WTC11 (cell line): ENCODE measurements at regions not wholly inside any gene's neighbourhood (a gene's known extent, or its start where the extent isn't known, plus 50 kb on each side); places are given as distances from the start of the nearest gene placed in this dataset.

Experiments used
- ATAC-seq: fragments of 200-7000 bp; cut with Tn5 transposase; 2 replicates; pipeline ENCODE4 v1.10.0; 2021; ENCODE audit warnings: mild to moderate bottlenecking, moderate library complexity
- CTCF ChIA-PET: fragments of 300-600 bp; sonication (Branson Sonifier 250); formaldehyde crosslinking; loops from one replicate; lab custom pipeline; 2021; ENCODE audit warnings: antibody characterized with exemption; lab: Charles Lee
- POLR2A ChIA-PET: fragments of 350-600 bp; sonication (Branson Sonifier 250); formaldehyde crosslinking; loops from one replicate; lab custom pipeline; 2021; ENCODE audit warnings: antibody characterized with exemption; lab: Charles Lee
- DNase-seq: peaks from one replicate; pipeline ENCODE4 v3.0.0; 2021; ENCODE audit warnings: low spot score
- H3K27ac Mint-ChIP-seq: 2 replicates; pipeline ENCODE4 v1.8.0; 2021; ENCODE audit warnings: mixed read lengths
- H3K27me3 Mint-ChIP-seq: 2 replicates; pipeline ENCODE4 v1.8.0; 2021; ENCODE audit warnings: low read depth, mild to moderate bottlenecking, moderate library complexity, mixed read lengths
- H3K36me3 Mint-ChIP-seq: 2 replicates; pipeline ENCODE4 v1.8.0; 2021; ENCODE audit warnings: mixed read lengths
- H3K4me1 Mint-ChIP-seq: 2 replicates; pipeline ENCODE4 v1.8.0; 2022; ENCODE audit warnings: mixed read lengths
- H3K4me3 Mint-ChIP-seq: 2 replicates; pipeline ENCODE4 v1.8.0; 2021; ENCODE audit warnings: mild to moderate bottlenecking, moderate library complexity, mixed read lengths
- H3K9me3 Mint-ChIP-seq: 2 replicates; pipeline ENCODE4 v1.8.0; 2021; ENCODE audit warnings: mixed read lengths
- EMX1 ChIP-seq: fragments of 250-450 bp; sonication (Bioruptor Pico); IDR thresholded peaks from 2 replicates; pipeline ENCODE4 v1.8.0; 2021; ENCODE audit warnings: mild to moderate bottlenecking
- ESRRA ChIP-seq: sonication (generic); formaldehyde crosslinking; IDR thresholded peaks from 2 replicates; pipeline ENCODE4 v1.8.1; 2022; ENCODE audit warnings: mild to moderate bottlenecking, missing genetic modification reagents, borderline replicate concordance
- GTF2I ChIP-seq: fragments of 250-450 bp; sonication (Bioruptor Pico); conservative IDR thresholded peaks from 2 replicates; pipeline ENCODE4 v1.4.0; 2021; ENCODE audit warnings: mild to moderate bottlenecking
- JAZF1 ChIP-seq: fragments of 250-450 bp; sonication (Bioruptor Pico); IDR thresholded peaks from 2 replicates; pipeline ENCODE4 v1.9.0; 2021; ENCODE audit warnings: moderate library complexity, mild to moderate bottlenecking, inconsistent platforms
- MXD4 ChIP-seq: fragments of 250-450 bp; sonication (Bioruptor Pico); IDR thresholded peaks from 2 replicates; pipeline ENCODE4 v1.8.0; 2021; ENCODE audit warnings: mild to moderate bottlenecking, moderate library complexity, borderline replicate concordance
- NR2C2 ChIP-seq: sonication (generic); formaldehyde crosslinking; IDR thresholded peaks from 2 replicates; pipeline ENCODE4 v1.8.0; 2022; ENCODE audit warnings: mild to moderate bottlenecking, missing genetic modification reagents
- OVOL2 ChIP-seq: fragments of 250-450 bp; sonication (Bioruptor Pico); IDR thresholded peaks from 2 replicates; pipeline ENCODE4 v1.9.0; 2021; ENCODE audit warnings: mild to moderate bottlenecking, borderline replicate concordance
- SMAD4 ChIP-seq: sonication (generic); formaldehyde crosslinking; IDR thresholded peaks from 2 replicates; pipeline ENCODE4 v1.8.0; 2022; ENCODE audit warnings: mild to moderate bottlenecking, missing genetic modification reagents
- ZNF121 ChIP-seq: sonication (generic); formaldehyde crosslinking; IDR thresholded peaks from 2 replicates; pipeline ENCODE4 v1.8.0; 2023; ENCODE audit warnings: missing genetic modification reagents
- TF ChIP-seq, protein P1 (sequence below): sonication (generic); formaldehyde crosslinking; IDR thresholded peaks from 2 replicates; pipeline ENCODE4 v1.8.1; 2023; ENCODE audit warnings: mild to moderate bottlenecking, missing genetic modification reagents, moderate library complexity
- TF ChIP-seq, protein P2 (sequence below): sonication (generic); formaldehyde crosslinking; conservative IDR thresholded peaks from 2 replicates; pipeline ENCODE4 v1.8.1; 2022; ENCODE audit warnings: mild to moderate bottlenecking, missing genetic modification reagents
- TF ChIP-seq, protein P3 (sequence below): sonication (generic); formaldehyde crosslinking; IDR thresholded peaks from 2 replicates; pipeline ENCODE4 v1.8.1; 2022; ENCODE audit warnings: missing genetic modification reagents, borderline replicate concordance
- TF ChIP-seq, protein P4 (sequence below): sonication (generic); formaldehyde crosslinking; IDR thresholded peaks from 2 replicates; pipeline ENCODE4 v1.8.0; 2023; ENCODE audit warnings: mild to moderate bottlenecking, missing genetic modification reagents
- TF ChIP-seq, protein P5 (sequence below): sonication (generic); formaldehyde crosslinking; conservative IDR thresholded peaks from 2 replicates; pipeline ENCODE4 v1.8.1; 2023; ENCODE audit warnings: mild to moderate bottlenecking, low read depth, missing genetic modification reagents, moderate library complexity

DNA sequence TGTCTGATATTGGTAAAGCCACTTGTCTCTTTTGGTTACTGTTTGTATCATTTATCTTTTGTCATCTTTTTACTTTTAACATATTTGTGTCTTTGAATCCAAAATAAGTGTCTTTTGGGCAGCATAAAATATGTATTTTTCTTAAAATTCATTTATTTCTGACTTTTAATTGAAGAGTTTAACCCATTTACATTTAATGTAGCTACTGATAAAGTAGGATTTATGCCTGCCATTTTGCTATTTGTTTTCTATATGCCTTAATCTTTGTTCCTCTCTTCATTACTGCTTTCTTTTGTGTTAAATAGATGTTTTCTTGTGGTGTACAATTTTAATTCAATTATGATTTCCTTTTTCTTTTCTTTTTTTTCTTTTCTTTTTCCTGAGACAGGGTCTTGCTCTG lies 60.9 kb downstream of the ESM1 start (continued):
- TF ChIP-seq, protein P1, sequence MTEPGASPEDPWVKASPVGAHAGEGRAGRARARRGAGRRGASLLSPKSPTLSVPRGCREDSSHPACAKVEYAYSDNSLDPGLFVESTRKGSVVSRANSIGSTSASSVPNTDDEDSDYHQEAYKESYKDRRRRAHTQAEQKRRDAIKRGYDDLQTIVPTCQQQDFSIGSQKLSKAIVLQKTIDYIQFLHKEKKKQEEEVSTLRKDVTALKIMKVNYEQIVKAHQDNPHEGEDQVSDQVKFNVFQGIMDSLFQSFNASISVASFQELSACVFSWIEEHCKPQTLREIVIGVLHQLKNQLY = no peak
- TF ChIP-seq, protein P2, sequence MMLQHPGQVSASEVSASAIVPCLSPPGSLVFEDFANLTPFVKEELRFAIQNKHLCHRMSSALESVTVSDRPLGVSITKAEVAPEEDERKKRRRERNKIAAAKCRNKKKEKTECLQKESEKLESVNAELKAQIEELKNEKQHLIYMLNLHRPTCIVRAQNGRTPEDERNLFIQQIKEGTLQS (CRISPR knock-in tag) = no peak
- TF ChIP-seq SMAD4 (CRISPR knock-in tag) (no peak), ZNF121 (CRISPR knock-in tag) (no peak), OVOL2 (CRISPR knock-in tag) (no peak)
- TF ChIP-seq, protein P3, sequence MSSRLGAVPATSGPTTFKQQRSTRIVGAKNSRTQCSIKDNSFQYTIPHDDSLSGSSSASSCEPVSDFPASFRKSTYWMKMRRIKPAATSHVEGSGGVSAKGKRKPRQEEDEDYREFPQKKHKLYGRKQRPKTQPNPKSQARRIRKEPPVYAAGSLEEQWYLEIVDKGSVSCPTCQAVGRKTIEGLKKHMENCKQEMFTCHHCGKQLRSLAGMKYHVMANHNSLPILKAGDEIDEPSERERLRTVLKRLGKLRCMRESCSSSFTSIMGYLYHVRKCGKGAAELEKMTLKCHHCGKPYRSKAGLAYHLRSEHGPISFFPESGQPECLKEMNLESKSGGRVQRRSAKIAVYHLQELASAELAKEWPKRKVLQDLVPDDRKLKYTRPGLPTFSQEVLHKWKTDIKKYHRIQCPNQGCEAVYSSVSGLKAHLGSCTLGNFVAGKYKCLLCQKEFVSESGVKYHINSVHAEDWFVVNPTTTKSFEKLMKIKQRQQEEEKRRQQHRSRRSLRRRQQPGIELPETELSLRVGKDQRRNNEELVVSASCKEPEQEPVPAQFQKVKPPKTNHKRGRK (CRISPR knock-in tag) = no peak
- TF ChIP-seq, protein P4, sequence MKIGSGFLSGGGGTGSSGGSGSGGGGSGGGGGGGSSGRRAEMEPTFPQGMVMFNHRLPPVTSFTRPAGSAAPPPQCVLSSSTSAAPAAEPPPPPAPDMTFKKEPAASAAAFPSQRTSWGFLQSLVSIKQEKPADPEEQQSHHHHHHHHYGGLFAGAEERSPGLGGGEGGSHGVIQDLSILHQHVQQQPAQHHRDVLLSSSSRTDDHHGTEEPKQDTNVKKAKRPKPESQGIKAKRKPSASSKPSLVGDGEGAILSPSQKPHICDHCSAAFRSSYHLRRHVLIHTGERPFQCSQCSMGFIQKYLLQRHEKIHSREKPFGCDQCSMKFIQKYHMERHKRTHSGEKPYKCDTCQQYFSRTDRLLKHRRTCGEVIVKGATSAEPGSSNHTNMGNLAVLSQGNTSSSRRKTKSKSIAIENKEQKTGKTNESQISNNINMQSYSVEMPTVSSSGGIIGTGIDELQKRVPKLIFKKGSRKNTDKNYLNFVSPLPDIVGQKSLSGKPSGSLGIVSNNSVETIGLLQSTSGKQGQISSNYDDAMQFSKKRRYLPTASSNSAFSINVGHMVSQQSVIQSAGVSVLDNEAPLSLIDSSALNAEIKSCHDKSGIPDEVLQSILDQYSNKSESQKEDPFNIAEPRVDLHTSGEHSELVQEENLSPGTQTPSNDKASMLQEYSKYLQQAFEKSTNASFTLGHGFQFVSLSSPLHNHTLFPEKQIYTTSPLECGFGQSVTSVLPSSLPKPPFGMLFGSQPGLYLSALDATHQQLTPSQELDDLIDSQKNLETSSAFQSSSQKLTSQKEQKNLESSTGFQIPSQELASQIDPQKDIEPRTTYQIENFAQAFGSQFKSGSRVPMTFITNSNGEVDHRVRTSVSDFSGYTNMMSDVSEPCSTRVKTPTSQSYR (CRISPR knock-in tag) = no peak

DNA sequence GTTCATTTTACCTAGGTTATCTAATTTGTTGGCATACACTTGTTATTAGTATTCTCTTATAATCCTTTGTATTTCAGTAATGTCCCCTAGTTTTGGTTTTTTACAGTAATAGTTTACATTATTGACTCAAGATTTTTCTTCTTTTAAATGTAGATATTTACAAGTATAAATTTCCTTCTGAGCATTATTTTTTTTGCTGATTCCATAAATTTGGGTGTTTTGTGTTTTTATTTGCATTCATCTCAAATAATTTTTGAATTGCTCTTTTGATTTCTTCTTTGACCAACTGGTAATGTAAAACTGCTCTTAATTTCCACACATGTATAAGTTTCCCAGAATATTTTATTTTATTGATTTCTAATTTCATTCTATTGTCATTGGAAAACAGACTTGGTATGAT lies 68.1 kb downstream of the ESM1 start:
- DNase-seq (no peak), ATAC-seq (no peak)
- TF ChIP-seq MXD4 (CRISPR knock-in tag) (no peak), ESRRA (no peak), NR2C2 (CRISPR knock-in tag) (no peak), JAZF1 (CRISPR knock-in tag) (no peak), EMX1 (CRISPR knock-in tag) (no peak), GTF2I (CRISPR knock-in tag) (no peak)
- TF ChIP-seq, protein P5, sequence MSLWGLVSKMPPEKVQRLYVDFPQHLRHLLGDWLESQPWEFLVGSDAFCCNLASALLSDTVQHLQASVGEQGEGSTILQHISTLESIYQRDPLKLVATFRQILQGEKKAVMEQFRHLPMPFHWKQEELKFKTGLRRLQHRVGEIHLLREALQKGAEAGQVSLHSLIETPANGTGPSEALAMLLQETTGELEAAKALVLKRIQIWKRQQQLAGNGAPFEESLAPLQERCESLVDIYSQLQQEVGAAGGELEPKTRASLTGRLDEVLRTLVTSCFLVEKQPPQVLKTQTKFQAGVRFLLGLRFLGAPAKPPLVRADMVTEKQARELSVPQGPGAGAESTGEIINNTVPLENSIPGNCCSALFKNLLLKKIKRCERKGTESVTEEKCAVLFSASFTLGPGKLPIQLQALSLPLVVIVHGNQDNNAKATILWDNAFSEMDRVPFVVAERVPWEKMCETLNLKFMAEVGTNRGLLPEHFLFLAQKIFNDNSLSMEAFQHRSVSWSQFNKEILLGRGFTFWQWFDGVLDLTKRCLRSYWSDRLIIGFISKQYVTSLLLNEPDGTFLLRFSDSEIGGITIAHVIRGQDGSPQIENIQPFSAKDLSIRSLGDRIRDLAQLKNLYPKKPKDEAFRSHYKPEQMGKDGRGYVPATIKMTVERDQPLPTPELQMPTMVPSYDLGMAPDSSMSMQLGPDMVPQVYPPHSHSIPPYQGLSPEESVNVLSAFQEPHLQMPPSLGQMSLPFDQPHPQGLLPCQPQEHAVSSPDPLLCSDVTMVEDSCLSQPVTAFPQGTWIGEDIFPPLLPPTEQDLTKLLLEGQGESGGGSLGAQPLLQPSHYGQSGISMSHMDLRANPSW (CRISPR knock-in tag) = no peak
- TF ChIP-seq, protein P4 (CRISPR knock-in tag) = no peak
- POLR2A ChIA-PET = no interaction called here
- H3K27ac Mint-ChIP-seq = no peak overlapping the region
- peaks cover 6% of the 10 kb centered on the region; the same call in 1 of the 2 replicates for H3K9me3 Mint-ChIP-seq
- CTCF ChIA-PET = interaction anchor here (1.5 kb wide), 1 partner anchor 27 kb away, joined by 5 read pairs; no protein-coding TSS in a partner anchor
- peaks cover 12% of the 10 kb centered on the region; the same call in 1 of the 2 replicates for H3K4me1 Mint-ChIP-seq
- no peaks in the 10 kb centered on the region for H3K36me3 Mint-ChIP-seq
- peaks cover 2% of the 10 kb centered on the region; the same call in 1 of the 2 replicates for H3K27me3 Mint-ChIP-seq
- no peak overlapping the region for H3K4me3 Mint-ChIP-seq
